SK-N-SH treated with all-trans-retinoic acid at 6 μM for 48 hours (cell line): ENCODE measurements at regions not wholly inside any gene's neighbourhood (a gene's known extent, or its start where the extent isn't known, plus 50 kb on each side); places are given as distances from the start of the nearest gene placed in this dataset.

Source experiments
- ZFP30 ChIP-seq: fragments of 450-650 bp; formaldehyde crosslinking; IDR thresholded peaks from 2 replicates; pipeline ENCODE4 v1.5.0; 2022; ENCODE audit warnings: mild to moderate bottlenecking, moderate library complexity
- TF ChIP-seq, protein P1 (sequence below): fragments of 250-450 bp; sonication (Bioruptor Pico); IDR thresholded peaks from 2 replicates; pipeline ENCODE4 v1.5.1; 2020; ENCODE audit warnings: low read depth, mild to moderate bottlenecking, moderate library complexity

GRCh38 chr10:124150189-124150806, 56.9 kb upstream of the CHST15 start:
- TF ChIP-seq, protein P1, sequence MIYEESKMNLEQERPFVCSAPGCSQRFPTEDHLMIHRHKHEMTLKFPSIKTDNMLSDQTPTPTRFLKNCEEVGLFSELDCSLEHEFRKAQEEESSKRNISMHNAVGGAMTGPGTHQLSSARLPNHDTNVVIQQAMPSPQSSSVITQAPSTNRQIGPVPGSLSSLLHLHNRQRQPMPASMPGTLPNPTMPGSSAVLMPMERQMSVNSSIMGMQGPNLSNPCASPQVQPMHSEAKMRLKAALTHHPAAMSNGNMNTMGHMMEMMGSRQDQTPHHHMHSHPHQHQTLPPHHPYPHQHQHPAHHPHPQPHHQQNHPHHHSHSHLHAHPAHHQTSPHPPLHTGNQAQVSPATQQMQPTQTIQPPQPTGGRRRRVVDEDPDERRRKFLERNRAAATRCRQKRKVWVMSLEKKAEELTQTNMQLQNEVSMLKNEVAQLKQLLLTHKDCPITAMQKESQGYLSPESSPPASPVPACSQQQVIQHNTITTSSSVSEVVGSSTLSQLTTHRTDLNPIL = no peak
- no peak for TF ChIP-seq ZFP30 (CRISPR knock-in tag)
